ENCODE measurements at regions not wholly inside any gene's neighbourhood (a gene's known extent, or its start where the extent isn't known, plus 50 kb on each side); places are given as distances from the start of the nearest gene placed in this dataset.

GRCh38 chr4:15344041-15344440 lies 83.8 kb upstream of the C1QTNF7 start:
- no peak for TF ChIP-seq CTCF (IDR thresholded peaks at IDR 0.05; ENCODE audit: insufficient read depth, low read depth, low read length)
- ChIA-PET POLR2A (no interaction called here), CTCF (interaction anchor here (1.2 kb wide), 1 partner anchor 9 kb away, joined by 4 read pairs; no protein-coding TSS in a partner anchor)
- peaks cover 17% of the 10 kb centered on the region for H3K27me3 ChIP-seq (ENCODE audit: control insufficient read depth, insufficient read depth, low read length)
- H3K4me3 ChIP-seq (ENCODE audit: low read depth, low read length) = no peak overlapping the region
- peak; percentile 78 for DNase-seq (ENCODE audit: low read depth)
- H3K36me3 ChIP-seq (ENCODE audit: control insufficient read depth, insufficient read depth, low read length) = no peaks in the 10 kb centered on the region

GRCh38 chr4:15345134-15345533 lies 82.7 kb upstream of the C1QTNF7 start:
- ChIA-PET POLR2A (no interaction called here), CTCF (no interaction called here)
- no peak for TF ChIP-seq CTCF (IDR thresholded peaks at IDR 0.05; ENCODE audit: insufficient read depth, low read depth, low read length)
- no peak for DNase-seq (ENCODE audit: low read depth)
- H3K36me3 ChIP-seq (ENCODE audit: control insufficient read depth, insufficient read depth, low read length) = no peaks in the 10 kb centered on the region
- peaks cover 17% of the 10 kb centered on the region for H3K27me3 ChIP-seq (ENCODE audit: control insufficient read depth, insufficient read depth, low read length)
- no peak overlapping the region for H3K4me3 ChIP-seq (ENCODE audit: low read depth, low read length)

- Histone ChIP-seq H3K36me3 (ENCODE audit: control insufficient read depth, insufficient read depth, low read length) (no peaks in the 10 kb centered on the region), H3K27me3 (ENCODE audit: control insufficient read depth, insufficient read depth, low read length) (peaks cover 15% of the 10 kb centered on the region), H3K4me3 (ENCODE audit: low read depth, low read length) (no peak overlapping the region)
- TF ChIP-seq CTCF (IDR thresholded peaks at IDR 0.05; ENCODE audit: insufficient read depth, low read depth, low read length) = no peak
- POLR2A ChIA-PET = interaction anchor here (0.6 kb wide), 1 partner anchor 177 kb away, joined by 3 read pairs; no protein-coding TSS in a partner anchor
- CTCF ChIA-PET = no interaction called here
- DNase-seq (ENCODE audit: low read depth) = no peak
Measured at GRCh38 chr4:15348236-15348635, 79.6 kb upstream of the C1QTNF7 start.

- POLR2A ChIA-PET = no interaction called here
- TF ChIP-seq CTCF (IDR thresholded peaks at IDR 0.05; ENCODE audit: insufficient read depth, low read depth, low read length) = no peak
- H3K36me3 ChIP-seq (ENCODE audit: control insufficient read depth, insufficient read depth, low read length) = no peaks in the 10 kb centered on the region
- peaks cover 17% of the 10 kb centered on the region for H3K27me3 ChIP-seq (ENCODE audit: control insufficient read depth, insufficient read depth, low read length)
- no peak for DNase-seq (ENCODE audit: low read depth)
- no peak overlapping the region for H3K4me3 ChIP-seq (ENCODE audit: low read depth, low read length)
- CTCF ChIA-PET = no interaction called here
Measured at GRCh38 chr4:15348695-15349094, 79.1 kb upstream of the C1QTNF7 start.

GRCh38 chr4:15349531-15349935 lies 78.3 kb upstream of the C1QTNF7 start:
- TF ChIP-seq CTCF (IDR thresholded peaks at IDR 0.05; ENCODE audit: insufficient read depth, low read depth, low read length) = no peak
- peaks cover 24% of the 10 kb centered on the region for H3K27me3 ChIP-seq (ENCODE audit: control insufficient read depth, insufficient read depth, low read length)
- ChIA-PET CTCF (no interaction called here), POLR2A (interaction anchor here (0.7 kb wide), 1 partner anchor 1591 kb away, joined by 4 read pairs; no protein-coding TSS in a partner anchor)
- H3K4me3 ChIP-seq (ENCODE audit: low read depth, low read length) = no peak overlapping the region
- no peak for DNase-seq (ENCODE audit: low read depth)
- no peaks in the 10 kb centered on the region for H3K36me3 ChIP-seq (ENCODE audit: control insufficient read depth, insufficient read depth, low read length)

All from BJ (cell line).